GM18508 (cell line): ENCODE measurements at regions not wholly inside any gene's neighbourhood (a gene's known extent, or its start where the extent isn't known, plus 50 kb on each side); places are given as distances from the start of the nearest gene placed in this dataset.

ENCODE experiments used
- ATAC-seq: cut with Tn5 transposase; IDR thresholded peaks from one replicate; pipeline ENCODE4 v1.9.1; 2021; ENCODE audit warnings: moderate number of reproducible peaks; ENCODE audit not compliant: insufficient read depth, unreplicated experiment

GRCh38 chr4:144300616-144301015, 160.1 kb upstream of the GYPA start:
- no peak for ATAC-seq

- no peak for ATAC-seq
Measured at GRCh38 chr4:144302704-144303536, 162.4 kb upstream of the GYPA start.

- ATAC-seq, result no peak
Measured at GRCh38 chr4:144304025-144304424, 163.5 kb upstream of the GYPA start.

GRCh38 chr4:144310535-144310934, 170.0 kb upstream of the GYPA start:
- ATAC-seq, result no peak

GRCh38 chr4:144313370-144313769, 172.9 kb upstream of the GYPA start:
- no peak for ATAC-seq

- no peak for ATAC-seq
Measured at GRCh38 chr4:144316869-144317268, 176.4 kb upstream of the GYPA start.

- ATAC-seq, result no peak
Measured at GRCh38 chr4:144318797-144319196, 178.3 kb upstream of the GYPA start.

- no peak for ATAC-seq
Measured at GRCh38 chr4:144336633-144337032, 196.1 kb upstream of the GYPA start.

GRCh38 chr4:144338148-144338547, 197.6 kb upstream of the GYPA start:
- ATAC-seq, result no peak

- ATAC-seq, result no peak
Measured at GRCh38 chr4:144338834-144339233, 198.3 kb upstream of the GYPA start.

- ATAC-seq, result no peak
Measured at GRCh38 chr4:144340931-144341330, 200.4 kb upstream of the GYPA start.

GRCh38 chr4:144342949-144343760, 202.6 kb upstream of the GYPA start:
- ATAC-seq, result no peak

- ATAC-seq, result no peak
Measured at GRCh38 chr4:144347121-144347520, 206.6 kb upstream of the GYPA start.

- ATAC-seq, result no peak
Measured at GRCh38 chr4:144350706-144351105, 210.2 kb upstream of the GYPA start.

- ATAC-seq, result no peak
Measured at GRCh38 chr4:144351306-144351705, 210.8 kb upstream of the GYPA start.

GRCh38 chr4:144353292-144353691, 212.8 kb upstream of the GYPA start:
- ATAC-seq, result no peak

GRCh38 chr4:144355811-144356757, 215.6 kb upstream of the GYPA start:
- peak; percentile 92 for ATAC-seq

- ATAC-seq, result no peak
Measured at GRCh38 chr4:144356941-144357381, 216.4 kb upstream of the GYPA start.

- ATAC-seq, result no peak
Measured at GRCh38 chr4:144357975-144358374, 217.5 kb upstream of the GYPA start.

- ATAC-seq, result no peak
Measured at GRCh38 chr4:144360146-144360793, 219.8 kb upstream of the GYPA start.
